Adrenal gland (tissue), 9 donors: ENCODE measurements at regions not wholly inside any gene's neighbourhood (a gene's known extent, or its start where the extent isn't known, plus 50 kb on each side); places are given as distances from the start of the nearest gene placed in this dataset.

Experiments
- DNase-seq, 7 donors: peaks; one replicate each; pipeline ENCODE4 v3.0.0-alpha.2; 2019 to 2020
- H3K27ac ChIP-seq, 5 donors: fragments of 200-600 bp; sonication (generic) in 4 of 5; 1 replicate in 3 of 5; 2 replicates in 2 of 5; pipeline versions ENCODE4 v1.5.1 to v1.8.0; 2016 to 2020; ENCODE audit warnings: mild to moderate bottlenecking in 1 of 5
- H3K27me3 ChIP-seq: fragments of 200-600 bp; 2 replicates; pipeline ENCODE4 v1.8.0; 2021
- H3K36me3 ChIP-seq, 2 donors: fragments of 200-600 bp; replicated peaks in 1 of 2; 1 replicate in 1 of 2; 2 replicates in 1 of 2; pipeline versions ENCODE4 v1.5.1 to v1.8.0; 2018 to 2022
- H3K4me1 ChIP-seq, 2 donors: fragments of 200-600 bp; replicated peaks in 1 of 2; 1 replicate in 1 of 2; 2 replicates in 1 of 2; pipeline versions ENCODE4 v1.5.1 to v1.8.0; 2018 to 2021
- H3K4me3 ChIP-seq, 4 donors: fragments of 200-600 bp; sonication (generic) in 3 of 4; one replicate each; pipeline ENCODE4 v1.5.1; 2016 to 2018
- H3K9me3 ChIP-seq, 3 donors: fragments of 200-600 bp; sonication (generic) in 1 of 3; replicated peaks in 1 of 3; 1 replicate in 2 of 3; 2 replicates in 1 of 3; pipeline versions ENCODE4 v1.5.1 to v1.8.0; 2016 to 2021
- POLR2A ChIP-seq, 2 donors: fragments of 450-650 bp; IDR thresholded peaks; one replicate each; pipeline ENCODE4 v1.6.1; 2017; ENCODE audit warnings: antibody characterized with exemption in 2 of 2, mild to moderate bottlenecking in 2 of 2, moderate library complexity in 1 of 2
- WGBS, 4 donors: extraction: QIAGEN DNeasy Blood & Tissue Kit in 2 of 4; methylation state at CpG; one replicate each; pipeline versions ENCODE4 v1.1.5 to v1.1.7; 2013 to 2017; 5-methylcytosine and 5-hydroxymethylcytosine counted together
- intact Hi-C, 2 donors: fragments of 100-400 bp; cut with DNase I; formaldehyde crosslinking; loops; one replicate each; pipeline versions ENCODE4 v1.14.1 to v1.15.0; 2022 to 2023
- TF ChIP-seq, protein P1 (sequence below), 6 experiments: fragments of 450-650 bp in 4 of 6; fragments of 200-600 bp in 2 of 6; sonication (generic) in 1 of 6; IDR thresholded peaks; 1 replicate in 5 of 6; 2 replicates in 1 of 6; pipeline versions ENCODE4 v1.5.1 to v1.8.0; 2016 to 2021; ENCODE audit warnings: antibody characterized with exemption in 6 of 6, mild to moderate bottlenecking in 2 of 6, moderate library complexity in 1 of 6
- donor health status: healthy with polysubstance abuse.
- donor health status: Bipolar disorder and iron deficiency.
- donor health status: DM: yes; HTN: yes; CAD: no.
- donor health status: DM: no; HTN: no; CAD: no.
- donor health status: DM: no; HTN: no; CAD: no.

DNA sequence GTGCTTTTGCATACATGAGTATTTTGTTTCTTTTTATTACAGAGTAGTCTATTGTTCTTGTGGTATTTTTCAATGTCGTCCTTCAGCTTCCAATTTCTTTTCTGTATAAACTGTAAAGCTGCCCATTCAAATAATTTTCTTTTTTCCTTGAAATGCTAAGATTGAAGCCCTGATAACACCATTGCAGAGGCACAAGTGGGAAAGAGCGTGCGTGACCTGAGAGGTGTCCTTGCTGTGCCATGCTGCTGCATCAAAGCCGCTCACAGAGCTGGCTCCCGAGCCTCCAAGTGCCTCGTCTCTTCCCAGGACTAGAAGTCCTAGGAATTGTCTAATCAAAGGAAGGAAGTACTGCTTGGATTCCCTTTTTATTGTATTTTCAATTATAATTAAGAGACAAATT is 101.9 kb upstream of the PFN2 start:
- H3K4me1 ChIP-seq, result no peaks in the 10 kb centered on the region
- no peak for DNase-seq
- TF ChIP-seq, protein P1, sequence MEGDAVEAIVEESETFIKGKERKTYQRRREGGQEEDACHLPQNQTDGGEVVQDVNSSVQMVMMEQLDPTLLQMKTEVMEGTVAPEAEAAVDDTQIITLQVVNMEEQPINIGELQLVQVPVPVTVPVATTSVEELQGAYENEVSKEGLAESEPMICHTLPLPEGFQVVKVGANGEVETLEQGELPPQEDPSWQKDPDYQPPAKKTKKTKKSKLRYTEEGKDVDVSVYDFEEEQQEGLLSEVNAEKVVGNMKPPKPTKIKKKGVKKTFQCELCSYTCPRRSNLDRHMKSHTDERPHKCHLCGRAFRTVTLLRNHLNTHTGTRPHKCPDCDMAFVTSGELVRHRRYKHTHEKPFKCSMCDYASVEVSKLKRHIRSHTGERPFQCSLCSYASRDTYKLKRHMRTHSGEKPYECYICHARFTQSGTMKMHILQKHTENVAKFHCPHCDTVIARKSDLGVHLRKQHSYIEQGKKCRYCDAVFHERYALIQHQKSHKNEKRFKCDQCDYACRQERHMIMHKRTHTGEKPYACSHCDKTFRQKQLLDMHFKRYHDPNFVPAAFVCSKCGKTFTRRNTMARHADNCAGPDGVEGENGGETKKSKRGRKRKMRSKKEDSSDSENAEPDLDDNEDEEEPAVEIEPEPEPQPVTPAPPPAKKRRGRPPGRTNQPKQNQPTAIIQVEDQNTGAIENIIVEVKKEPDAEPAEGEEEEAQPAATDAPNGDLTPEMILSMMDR (IDR thresholded peaks at IDR 0.05), result no peak
- no peak for TF ChIP-seq POLR2A (IDR thresholded peaks at IDR 0.05)
- no peak overlapping the region for H3K4me3 ChIP-seq
- no peaks in the 10 kb centered on the region for H3K36me3 ChIP-seq
- H3K27me3 ChIP-seq, result no peaks in the 10 kb centered on the region
- H3K27ac ChIP-seq, result no peak overlapping the region
- no peaks in the 10 kb centered on the region for H3K9me3 ChIP-seq
- 74 to 88% (median 86%) methylated on average over 6 of the region's 6 CpGs for WGBS, 4 donors
- intact Hi-C loops, result no loop called here

DNA sequence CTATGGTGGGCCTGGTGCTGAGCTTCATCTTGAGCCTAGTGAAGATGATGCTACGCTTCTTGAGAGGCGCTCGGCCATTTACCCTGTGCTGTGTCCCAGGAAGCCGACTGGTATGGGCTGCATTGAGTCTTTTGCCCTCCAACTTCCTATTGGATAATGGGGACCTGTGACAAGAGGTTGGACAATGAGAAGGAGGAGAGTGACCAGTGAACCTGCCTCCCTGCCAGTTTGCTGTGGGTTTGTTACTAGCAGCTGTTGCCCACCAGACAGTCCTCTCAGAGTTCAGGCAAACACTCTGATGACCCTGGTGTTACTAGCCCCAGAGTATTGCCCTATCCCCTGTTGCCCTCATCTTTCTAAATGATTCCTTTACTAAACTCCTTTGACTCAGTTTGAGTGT is 99.6 kb upstream of the PFN2 start:
- no peaks in the 10 kb centered on the region for H3K36me3 ChIP-seq
- 73 to 91% (median 86%) methylated on average over 4 of the region's 4 CpGs for WGBS, 4 donors
- no peaks in the 10 kb centered on the region for H3K4me1 ChIP-seq
- H3K27me3 ChIP-seq, result no peaks in the 10 kb centered on the region
- no peak for DNase-seq
- no peak overlapping the region for H3K27ac ChIP-seq
- intact Hi-C loops, result no loop called here
- TF ChIP-seq POLR2A (IDR thresholded peaks at IDR 0.05), result no peak
- TF ChIP-seq, protein P1 (IDR thresholded peaks at IDR 0.05), result no peak
- no peak overlapping the region for H3K4me3 ChIP-seq
- no peaks in the 10 kb centered on the region for H3K9me3 ChIP-seq

DNA sequence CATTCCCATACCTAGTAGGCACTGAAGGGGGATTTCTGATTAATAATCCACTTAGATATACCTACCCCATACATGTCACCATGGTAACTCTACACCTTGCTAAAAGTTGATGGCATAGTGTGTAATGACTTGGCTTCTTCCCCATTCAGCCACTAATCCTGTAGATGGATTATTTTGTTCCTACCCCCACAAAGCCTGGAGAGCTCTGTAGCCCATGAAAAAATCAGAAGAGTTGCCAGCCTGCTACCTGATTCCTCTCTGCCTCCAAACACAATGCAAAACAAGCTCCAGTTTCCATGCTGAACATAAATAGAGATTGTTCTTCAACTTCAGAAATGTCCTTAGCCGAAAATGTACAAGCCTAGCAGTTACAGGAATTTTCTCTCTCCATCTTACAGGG is 98.9 kb upstream of the PFN2 start:
- H3K9me3 ChIP-seq, result no peaks in the 10 kb centered on the region
- intact Hi-C loops, result no loop called here
- DNase-seq, result no peak

DNA sequence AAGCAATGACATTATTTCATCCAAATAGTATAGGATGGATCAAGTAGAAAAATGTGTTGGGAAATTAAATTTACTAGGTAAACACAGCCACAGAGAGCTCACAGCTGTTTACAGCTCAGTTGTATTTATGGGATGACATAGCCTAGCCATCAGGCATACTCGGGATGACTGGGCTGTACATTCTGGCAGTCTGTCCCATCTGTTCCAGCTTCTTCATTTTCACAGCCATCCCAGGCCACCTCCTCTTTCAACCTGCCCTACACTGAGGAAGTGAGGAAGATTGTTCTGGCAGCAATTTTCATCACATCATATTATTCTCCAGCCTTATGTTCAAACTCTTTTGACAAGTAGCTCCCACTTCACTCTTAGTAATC is 98.4 kb upstream of the PFN2 start:
- Histone ChIP-seq H3K4me3 (no peak overlapping the region), H3K4me1 (no peaks in the 10 kb centered on the region), H3K9me3 (no peaks in the 10 kb centered on the region), H3K27me3 (no peaks in the 10 kb centered on the region), H3K36me3 (no peaks in the 10 kb centered on the region), H3K27ac (no peak overlapping the region)
- no peak for DNase-seq
- WGBS, 4 donors, result 47 to 69% (median 56%) methylated on average over 1 of the region's 1 CpG
- TF ChIP-seq POLR2A (IDR thresholded peaks at IDR 0.05), result no peak
- TF ChIP-seq, protein P1 (IDR thresholded peaks at IDR 0.05), result no peak
- intact Hi-C loops, result no loop called here

More for the DNA sequence above, 98.9 kb upstream of the PFN2 start:
- no peaks in the 10 kb centered on the region for H3K36me3 ChIP-seq
- H3K27ac ChIP-seq, result no peak overlapping the region
- H3K27me3 ChIP-seq, result no peaks in the 10 kb centered on the region
- TF ChIP-seq, protein P1 (IDR thresholded peaks at IDR 0.05), result no peak
- no peak for TF ChIP-seq POLR2A (IDR thresholded peaks at IDR 0.05)
- no peaks in the 10 kb centered on the region for H3K4me1 ChIP-seq
- H3K4me3 ChIP-seq, result no peak overlapping the region
- 68 to 100% (median 77%) methylated on average over 1 of the region's 1 CpG for WGBS, 4 donors
